HG02642 (cell line): ENCODE measurements at regions not wholly inside any gene's neighbourhood (a gene's known extent, or its start where the extent isn't known, plus 50 kb on each side); places are given as distances from the start of the nearest gene placed in this dataset.
"Not testable (repeated sequence)": the region's sequence is repeated elsewhere in the genome, so short reads cannot be mapped to it uniquely, and the experiment has no call there.

Source experiments
- ATAC-seq: cut with Tn5 transposase; IDR thresholded peaks from one replicate; pipeline ENCODE4 v1.9.1; 2021; ENCODE audit warnings: mild to moderate bottlenecking; ENCODE audit not compliant: unreplicated experiment, poor library complexity

DNA sequence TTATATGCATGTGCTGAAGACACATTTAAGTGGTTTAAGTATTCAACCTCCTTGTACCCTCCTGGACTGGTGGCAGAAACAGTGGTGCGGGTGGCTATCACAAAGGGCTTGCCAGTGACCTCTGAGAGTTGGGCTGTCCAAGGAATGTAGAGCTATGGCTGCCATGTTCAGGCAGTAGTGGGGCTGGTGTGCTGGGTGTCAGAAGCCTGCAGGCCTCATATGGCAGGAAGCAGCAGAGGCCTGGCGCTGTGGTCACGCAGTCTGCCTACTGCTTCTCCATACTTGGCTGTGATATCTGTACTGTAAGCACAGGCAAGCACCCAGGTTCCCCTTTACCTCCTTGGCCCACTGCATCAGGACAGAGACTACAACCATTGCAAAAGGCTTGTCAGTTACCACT, 870.0 kb downstream of the LRRIQ3 start:
- no peak for ATAC-seq

GRCh38 chr1:73327180-73327793, 870.7 kb downstream of the LRRIQ3 start:
- ATAC-seq, result no peak

DNA sequence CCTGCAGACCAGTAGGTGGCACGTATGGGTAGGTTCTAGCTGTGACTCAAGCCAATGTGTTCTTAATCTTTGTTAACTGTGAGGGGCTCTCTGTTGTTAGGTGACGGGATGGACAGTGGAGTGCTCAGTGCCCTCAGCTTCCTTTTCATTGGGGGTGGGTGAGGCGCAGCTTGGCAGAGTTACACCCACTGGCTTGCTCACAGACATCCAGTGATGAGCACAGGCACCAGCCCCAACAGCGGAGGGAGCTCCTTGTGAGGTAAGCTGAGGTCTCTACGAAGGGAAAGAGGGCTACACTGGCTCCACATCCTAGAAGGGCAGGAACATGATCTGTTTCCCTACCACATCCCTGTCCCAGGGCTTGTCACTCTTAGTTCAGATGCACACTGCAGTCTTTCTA, 871.3 kb downstream of the LRRIQ3 start:
- no peak for ATAC-seq

GRCh38 chr1:73310797-73311381, 887.1 kb downstream of the LRRIQ3 start:
- ATAC-seq, result no peak

DNA sequence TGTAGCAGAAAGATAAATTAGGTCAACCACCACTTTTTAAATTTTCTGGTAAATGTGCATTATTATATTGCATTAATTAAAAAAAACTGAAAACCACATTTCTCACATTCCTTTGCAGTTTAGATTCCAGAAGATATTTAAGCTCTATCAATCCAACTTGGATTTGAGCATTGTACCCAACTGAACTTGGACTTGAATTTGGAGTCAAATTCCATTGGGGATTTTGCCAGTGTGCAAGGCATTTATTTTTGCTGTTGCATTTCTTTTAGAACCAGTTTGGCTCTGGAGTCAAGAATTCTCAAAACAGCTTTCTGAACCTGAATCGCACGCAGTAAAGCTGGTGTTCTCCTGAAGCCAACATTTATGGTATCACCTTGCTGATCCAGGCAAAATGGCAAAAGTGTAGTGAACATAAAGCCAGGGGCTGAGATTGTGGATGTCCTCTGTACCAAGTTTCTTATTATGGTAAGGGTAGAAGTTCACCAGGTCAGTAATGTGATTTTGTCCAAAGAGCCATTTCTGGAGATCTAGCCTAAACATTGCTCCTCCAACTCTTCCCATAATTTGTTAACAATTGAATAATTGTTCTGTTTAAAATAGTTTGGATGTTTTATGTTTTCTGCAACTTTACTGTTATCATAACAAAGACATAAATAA, 890.9 kb downstream of the LRRIQ3 start:
- ATAC-seq, result no peak

- no peak for ATAC-seq
Observed at GRCh38 chr1:73273886-73274285, 924.1 kb downstream of the LRRIQ3 start.

- not testable (repeated sequence) for ATAC-seq
Observed at GRCh38 chr1:73245196-73245595, 952.8 kb downstream of the LRRIQ3 start.

DNA sequence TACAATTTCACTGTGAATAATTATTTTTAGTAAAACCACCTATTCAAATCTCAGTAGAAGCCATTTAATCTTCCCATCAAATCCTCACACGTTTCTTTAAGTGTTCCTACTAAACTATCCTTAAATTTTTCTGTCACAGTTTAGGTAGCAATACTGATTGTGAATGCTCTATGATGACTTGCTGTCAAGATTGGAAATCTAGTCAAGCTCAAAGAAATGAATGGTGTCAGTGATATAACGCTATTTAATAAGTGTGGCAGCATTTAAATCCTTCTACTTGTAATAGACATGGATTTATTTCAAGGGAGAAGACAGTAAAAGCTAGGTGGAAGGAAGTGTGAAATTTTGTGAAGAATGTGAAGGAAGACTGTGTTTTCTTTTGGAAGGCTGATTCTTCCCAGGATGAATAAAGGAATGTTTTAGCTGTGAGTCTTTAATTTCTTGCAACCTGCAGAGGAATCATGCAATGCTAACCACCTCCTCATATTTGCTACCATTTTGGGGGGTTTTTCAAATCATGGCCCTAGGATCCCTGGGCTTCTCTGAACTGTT, 936.7 kb upstream of the NEGR1 start:
- no peak for ATAC-seq

DNA sequence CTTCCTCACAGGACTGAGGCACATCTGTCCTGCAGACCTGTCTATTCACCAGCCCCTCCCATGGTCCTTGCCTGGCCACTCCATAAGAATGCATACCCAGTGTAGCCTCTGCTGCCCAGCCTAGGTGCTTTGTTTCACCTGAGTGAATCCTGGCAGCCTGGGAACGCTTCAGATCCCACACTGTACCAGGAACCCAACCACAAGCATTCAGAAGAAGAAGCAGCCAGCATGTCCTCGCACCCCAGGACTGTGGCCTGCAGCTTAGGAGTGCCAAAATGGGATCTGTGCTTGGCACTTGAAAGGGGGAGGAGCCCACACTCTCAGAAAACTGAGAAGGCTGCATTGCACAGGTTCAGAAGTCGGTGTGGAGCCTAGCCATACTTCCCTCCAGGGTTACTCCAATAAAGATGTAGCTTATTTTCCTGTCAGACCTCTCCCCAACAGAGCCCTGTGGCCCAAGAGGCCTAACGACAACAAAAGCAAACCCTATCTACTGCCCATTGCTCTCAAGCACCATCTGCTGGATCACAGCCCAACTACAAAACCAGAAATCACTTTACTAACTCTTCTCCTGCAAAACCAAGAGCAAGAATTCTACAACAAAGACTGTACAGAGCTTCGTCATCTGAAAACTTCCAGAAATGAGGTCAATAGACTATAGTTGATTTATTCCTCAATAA, 923.1 kb upstream of the NEGR1 start:
- ATAC-seq, result no peak

- ATAC-seq, result no peak
Observed at GRCh38 chr1:73197972-73198371, 915.6 kb upstream of the NEGR1 start.

DNA sequence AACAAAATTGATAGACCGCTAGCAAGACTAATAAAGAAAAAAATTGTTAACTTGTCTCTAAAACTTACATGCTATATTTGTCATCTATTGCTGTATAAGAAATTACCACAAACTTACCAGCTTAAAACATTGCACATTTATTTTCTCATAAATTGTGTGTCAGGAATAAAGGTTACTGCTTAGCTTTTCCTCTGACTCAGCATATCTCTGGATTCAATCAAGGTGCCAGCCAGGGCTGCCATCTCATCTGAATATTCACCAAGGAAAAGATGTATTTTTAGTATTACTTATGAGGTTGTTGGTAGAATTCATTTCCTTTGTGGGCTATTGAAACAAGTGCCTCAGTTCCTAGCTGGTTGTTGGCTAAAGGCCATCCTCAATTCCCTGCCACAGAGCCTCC, 912.6 kb upstream of the NEGR1 start:
- ATAC-seq, result no peak

- not testable (repeated sequence) for ATAC-seq
Observed at GRCh38 chr1:73183581-73183980, 901.2 kb upstream of the NEGR1 start.

GRCh38 chr1:73181190-73181540, 898.8 kb upstream of the NEGR1 start:
- ATAC-seq, result no peak

DNA sequence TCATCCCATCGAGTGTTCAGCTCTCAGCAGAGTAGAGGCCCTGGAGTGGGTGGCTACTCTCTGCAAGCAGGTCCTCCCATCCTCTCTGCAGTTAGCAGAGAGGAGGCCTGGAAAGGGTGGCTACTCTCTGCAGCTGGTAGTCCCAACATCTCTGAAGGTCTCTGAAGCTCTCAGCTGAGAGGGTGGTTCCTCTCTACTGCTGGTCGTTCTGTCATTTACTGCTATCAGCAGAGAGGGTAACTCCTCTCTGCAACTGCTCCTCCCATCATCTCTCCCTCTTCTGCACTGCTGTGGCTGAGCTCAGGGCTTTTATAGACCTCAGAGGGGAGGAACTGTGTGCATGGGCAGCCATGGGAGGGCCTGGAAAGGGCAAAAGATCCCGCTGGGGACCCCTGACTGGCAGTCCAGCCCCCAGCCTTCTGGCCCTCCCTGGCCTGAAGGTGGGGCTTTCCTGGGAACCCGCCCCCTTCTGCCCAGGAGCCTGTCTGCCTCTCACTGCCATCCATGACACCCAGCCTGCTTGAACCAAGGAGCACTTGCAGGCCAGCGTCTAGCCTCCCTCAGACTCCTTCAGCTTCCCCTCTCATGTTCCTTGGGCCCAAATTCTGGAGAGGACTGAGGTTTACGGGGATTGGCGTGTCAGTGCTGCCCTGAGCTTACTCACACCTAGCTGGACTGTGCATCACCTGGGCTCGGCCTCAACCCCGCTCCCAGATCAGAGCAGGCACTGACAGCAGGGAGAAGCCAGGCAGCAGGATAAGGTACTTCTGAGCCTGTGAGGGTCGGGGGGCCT, 898.3 kb upstream of the NEGR1 start:
- no peak for ATAC-seq

DNA sequence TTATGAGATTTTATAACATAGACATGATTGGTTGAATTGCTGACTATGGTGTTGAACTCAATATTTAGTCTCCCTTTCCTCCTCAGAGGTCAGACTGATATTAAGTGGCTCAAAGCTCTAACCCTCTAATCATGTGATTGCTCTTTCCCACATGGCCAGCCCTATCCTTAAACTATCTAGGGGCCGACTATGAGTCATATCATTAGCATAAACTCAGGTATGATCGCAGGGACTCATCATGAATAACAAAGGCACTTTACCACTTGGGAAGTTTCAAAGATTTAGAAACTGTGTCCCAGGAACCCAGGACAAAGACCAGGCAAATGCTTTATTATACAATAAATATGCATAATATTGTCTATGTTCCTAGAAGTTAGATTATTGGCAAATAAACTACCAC, 894.6 kb upstream of the NEGR1 start:
- no peak for ATAC-seq

- no peak for ATAC-seq
Observed at GRCh38 chr1:73167009-73167657, 884.8 kb upstream of the NEGR1 start.

DNA sequence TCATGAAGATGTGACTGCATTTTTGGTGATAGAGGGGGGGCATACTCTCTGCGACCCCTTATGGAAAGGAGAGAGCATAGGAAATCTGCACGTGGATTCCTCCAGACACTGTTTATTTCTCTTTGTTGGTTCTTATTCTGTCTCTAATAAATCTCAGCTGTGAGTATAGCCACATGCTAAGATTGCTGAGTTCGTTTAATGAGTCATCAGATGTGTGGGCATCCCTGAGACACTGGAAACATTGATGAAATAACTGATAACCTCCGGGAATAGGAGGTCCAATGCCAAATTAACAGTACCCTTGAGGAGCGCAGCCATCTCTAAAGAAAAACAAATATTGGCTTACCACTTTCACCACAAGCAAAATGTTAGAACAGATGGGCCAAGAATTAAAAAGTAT, 880.2 kb upstream of the NEGR1 start:
- ATAC-seq, result no peak

DNA sequence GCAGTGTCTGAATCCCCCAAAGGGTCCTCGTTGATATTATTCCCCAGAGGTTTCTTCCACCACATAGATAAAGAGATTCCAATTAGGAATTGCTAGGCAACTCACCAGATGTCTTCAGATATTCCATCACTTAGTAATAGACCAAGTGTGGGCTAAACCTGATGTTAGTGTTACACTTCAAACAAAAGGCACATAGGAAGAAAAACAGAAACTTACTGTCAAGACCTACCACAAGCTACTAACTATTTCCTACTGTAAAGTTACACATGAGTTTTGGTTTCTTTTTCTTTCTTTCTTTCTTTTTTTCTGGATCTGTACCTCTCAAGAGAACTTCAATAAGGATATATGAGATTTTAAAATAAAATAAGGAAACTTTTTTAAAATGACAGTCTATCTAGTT, 879.1 kb upstream of the NEGR1 start:
- no peak for ATAC-seq

GRCh38 chr1:73160759-73161158, 878.4 kb upstream of the NEGR1 start:
- no peak for ATAC-seq

GRCh38 chr1:73144311-73144710, 862.0 kb upstream of the NEGR1 start:
- ATAC-seq, result no peak
